Lower leg skin (tissue), 3 donors: ENCODE measurements at regions not wholly inside any gene's neighbourhood (a gene's known extent, or its start where the extent isn't known, plus 50 kb on each side); places are given as distances from the start of the nearest gene placed in this dataset.

Source experiments
- CTCF ChIP-seq, 3 donors: fragments of 450-650 bp; IDR thresholded peaks; one replicate each; pipeline ENCODE4 v1.5.1; 2016; ENCODE audit warnings: antibody characterized with exemption in 3 of 3, mild to moderate bottlenecking in 3 of 3, moderate library complexity in 2 of 3
- POLR2A ChIP-seq, 2 donors: fragments of 450-650 bp; IDR thresholded peaks; one replicate each; pipeline ENCODE4 v1.6.1; 2016 to 2017; ENCODE audit warnings: antibody characterized with exemption in 2 of 2, mild to moderate bottlenecking in 1 of 2, moderate library complexity in 1 of 2

- TF ChIP-seq CTCF (IDR thresholded peaks at IDR 0.05) (no peak), POLR2A (IDR thresholded peaks at IDR 0.05) (no peak)
These were observed 86.0 kb upstream of the OTX2 start for GRCh38 chr14:56896231-56896630.
